VCaP (cell line): ENCODE measurements at regions not wholly inside any gene's neighbourhood (a gene's known extent, or its start where the extent isn't known, plus 50 kb on each side); places are given as distances from the start of the nearest gene placed in this dataset.

Source experiments
- H3K27ac ChIP-seq: fragments of 450-650 bp; 2 replicates; pipeline ENCODE4 v1.5.1; 2017
- TF ChIP-seq, protein P1 (sequence below): fragments of 450-650 bp; conservative IDR thresholded peaks from 2 replicates; pipeline ENCODE4 v1.5.1; 2017; ENCODE audit warnings: mild to moderate bottlenecking, moderate library complexity

DNA sequence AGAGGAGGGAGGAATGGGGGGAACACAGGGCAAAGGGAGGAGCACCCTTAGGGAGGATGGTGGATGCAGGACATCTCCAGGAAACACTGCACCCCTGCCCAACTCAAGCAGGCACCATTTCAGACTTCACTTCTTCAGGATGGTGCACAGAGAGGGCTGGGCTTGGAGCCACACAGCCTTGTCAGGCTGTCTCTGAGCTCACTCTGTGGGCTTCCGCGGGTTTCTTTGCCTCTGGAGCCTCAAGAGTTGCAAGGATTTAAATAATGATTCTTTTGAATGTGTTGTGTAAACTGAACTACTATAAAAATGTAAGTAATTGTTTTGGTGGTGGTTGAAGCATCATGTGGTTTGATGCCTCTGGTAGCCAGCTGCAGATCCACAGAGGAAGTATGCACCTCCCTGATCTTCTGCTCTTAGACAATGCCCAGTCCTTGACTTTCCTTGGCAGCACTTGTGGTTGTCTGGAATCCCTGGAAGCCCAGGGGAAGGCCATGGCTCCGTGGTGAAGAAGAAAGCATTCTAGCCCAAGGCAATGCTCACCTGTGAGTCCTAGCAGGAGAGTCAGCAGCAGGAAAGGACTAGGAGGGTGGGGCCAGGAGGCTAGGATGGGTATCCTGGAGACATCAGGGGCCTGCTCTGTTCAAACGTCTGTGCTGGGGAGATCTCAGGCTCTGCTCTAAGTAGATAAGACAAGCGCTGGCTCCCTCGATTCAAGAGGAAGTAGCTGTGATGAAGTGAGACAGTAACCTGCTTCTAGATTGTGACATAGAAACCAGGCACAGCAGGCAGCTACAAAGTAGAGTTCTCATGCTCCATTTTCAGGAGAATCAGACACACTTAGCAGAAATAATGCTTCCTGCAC lies 50.2 kb upstream of the SIRPG start:
- TF ChIP-seq, protein P1, sequence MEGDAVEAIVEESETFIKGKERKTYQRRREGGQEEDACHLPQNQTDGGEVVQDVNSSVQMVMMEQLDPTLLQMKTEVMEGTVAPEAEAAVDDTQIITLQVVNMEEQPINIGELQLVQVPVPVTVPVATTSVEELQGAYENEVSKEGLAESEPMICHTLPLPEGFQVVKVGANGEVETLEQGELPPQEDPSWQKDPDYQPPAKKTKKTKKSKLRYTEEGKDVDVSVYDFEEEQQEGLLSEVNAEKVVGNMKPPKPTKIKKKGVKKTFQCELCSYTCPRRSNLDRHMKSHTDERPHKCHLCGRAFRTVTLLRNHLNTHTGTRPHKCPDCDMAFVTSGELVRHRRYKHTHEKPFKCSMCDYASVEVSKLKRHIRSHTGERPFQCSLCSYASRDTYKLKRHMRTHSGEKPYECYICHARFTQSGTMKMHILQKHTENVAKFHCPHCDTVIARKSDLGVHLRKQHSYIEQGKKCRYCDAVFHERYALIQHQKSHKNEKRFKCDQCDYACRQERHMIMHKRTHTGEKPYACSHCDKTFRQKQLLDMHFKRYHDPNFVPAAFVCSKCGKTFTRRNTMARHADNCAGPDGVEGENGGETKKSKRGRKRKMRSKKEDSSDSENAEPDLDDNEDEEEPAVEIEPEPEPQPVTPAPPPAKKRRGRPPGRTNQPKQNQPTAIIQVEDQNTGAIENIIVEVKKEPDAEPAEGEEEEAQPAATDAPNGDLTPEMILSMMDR = no peak
- H3K27ac ChIP-seq = no peak overlapping the region
